H9 (cell line): ENCODE measurements at regions not wholly inside any gene's neighbourhood (a gene's known extent, or its start where the extent isn't known, plus 50 kb on each side); places are given as distances from the start of the nearest gene placed in this dataset.

Experiments used
- DNase-seq: peaks from one replicate; pipeline ENCODE4 v3.0.0-alpha.2; 2017
- H2AFZ ChIP-seq: one replicate; pipeline ENCODE4 v1.6.1; 2013; ENCODE audit warnings: mild to moderate bottlenecking, low read length, control low read depth, moderate library complexity
- H2AK5ac ChIP-seq: 2 replicates; pipeline ENCODE4 v1.6.1; 2013; ENCODE audit warnings: low read length, control low read depth, mixed read lengths; ENCODE audit not compliant: insufficient read length
- H2BK120ac ChIP-seq: one replicate; pipeline ENCODE4 v1.6.1; 2013; ENCODE audit warnings: low read depth, mild to moderate bottlenecking, low read length, control low read depth, inconsistent platforms; ENCODE audit not compliant: poor library complexity, severe bottlenecking
- H2BK12ac ChIP-seq: 2 replicates; pipeline ENCODE4 v1.6.1; 2013; ENCODE audit warnings: low read length, control low read depth, mixed read lengths, low read depth; ENCODE audit not compliant: insufficient read length
- H2BK15ac ChIP-seq: 2 replicates; pipeline ENCODE4 v1.6.1; 2013; ENCODE audit warnings: low read depth, low read length, control low read depth
- H2BK20ac ChIP-seq: one replicate; pipeline ENCODE4 v1.6.1; 2013; ENCODE audit warnings: low read depth, mild to moderate bottlenecking, low read length, control low read depth, inconsistent platforms; ENCODE audit not compliant: poor library complexity, severe bottlenecking
- H2BK5ac ChIP-seq: 2 replicates; pipeline ENCODE4 v1.6.1; 2013; ENCODE audit warnings: low read length, control low read depth, mixed read lengths; ENCODE audit not compliant: insufficient read length
- H3K14ac ChIP-seq: 2 replicates; pipeline ENCODE4 v1.6.1; 2013; ENCODE audit warnings: low read length, control low read depth; ENCODE audit not compliant: insufficient read depth
- H3K18ac ChIP-seq: 2 replicates; pipeline ENCODE4 v1.6.1; 2013; ENCODE audit warnings: low read depth, mild to moderate bottlenecking, mixed read lengths, low read length, control low read depth; ENCODE audit not compliant: insufficient read length
- H3K23ac ChIP-seq: 2 replicates; pipeline ENCODE4 v1.6.1; 2013; ENCODE audit warnings: low read length, control low read depth, mixed read lengths, low read depth; ENCODE audit not compliant: insufficient read length
- H3K23me2 ChIP-seq: 2 replicates; pipeline ENCODE4 v1.6.1; 2013; ENCODE audit warnings: low read depth, mild to moderate bottlenecking, mixed read lengths, low read length, control low read depth; ENCODE audit not compliant: insufficient read length, poor library complexity, severe bottlenecking
- H3K27ac ChIP-seq: 2 replicates; pipeline ENCODE4 v1.5.1; 2013; ENCODE audit warnings: low read length, control low read depth, mixed read lengths, low read depth; ENCODE audit not compliant: insufficient read length
- H3K27me3 ChIP-seq: 2 replicates; pipeline ENCODE4 v1.6.1; 2013; ENCODE audit warnings: low read length, control low read depth, inconsistent platforms; ENCODE audit not compliant: insufficient read depth
- H3K4ac ChIP-seq: 2 replicates; pipeline ENCODE4 v1.6.1; 2013; ENCODE audit warnings: low read depth, mild to moderate bottlenecking, control low read depth, inconsistent platforms, low read length, moderate library complexity
- H3K4me1 ChIP-seq: 2 replicates; pipeline ENCODE4 v1.6.1; 2013; ENCODE audit warnings: low read length, control low read depth, inconsistent platforms; ENCODE audit not compliant: insufficient read depth
- H3K4me2 ChIP-seq: 2 replicates; pipeline ENCODE4 v1.6.1; 2013; ENCODE audit warnings: low read length, control low read depth, mixed read lengths; ENCODE audit not compliant: insufficient read length, insufficient read depth
- H3K56ac ChIP-seq: 2 replicates; pipeline ENCODE4 v1.6.1; 2013; ENCODE audit warnings: low read depth, mild to moderate bottlenecking, mixed read lengths, low read length, control low read depth; ENCODE audit not compliant: insufficient read length
- H3K79me1 ChIP-seq: 2 replicates; pipeline ENCODE4 v1.6.1; 2013; ENCODE audit warnings: low read depth, mild to moderate bottlenecking, moderate library complexity, low read length, control low read depth, inconsistent platforms; ENCODE audit not compliant: insufficient read depth, poor library complexity, severe bottlenecking
- H3K79me2 ChIP-seq: 2 replicates; pipeline ENCODE4 v1.6.1; 2013; ENCODE audit warnings: low read length, control low read depth, inconsistent platforms; ENCODE audit not compliant: insufficient read depth
- H3K9ac ChIP-seq: 2 replicates; pipeline ENCODE4 v1.6.1; 2013; ENCODE audit warnings: low read length, control low read depth, mixed read lengths; ENCODE audit not compliant: insufficient read length; ENCODE audit errors: extremely low read depth
- H3K9me3 ChIP-seq: one replicate; pipeline ENCODE4 v1.6.1; 2013; ENCODE audit warnings: low read depth, low read length, inconsistent platforms; ENCODE audit not compliant: control insufficient read depth
- H3T11ph ChIP-seq: one replicate; pipeline ENCODE4 v1.6.1; 2013; ENCODE audit warnings: mild to moderate bottlenecking, low read length, control low read depth, inconsistent platforms
- H4K20me1 ChIP-seq: one replicate; pipeline ENCODE4 v1.6.1; 2013; ENCODE audit not compliant: control insufficient read depth, insufficient read length, insufficient read depth
- H4K5ac ChIP-seq: 2 replicates; pipeline ENCODE4 v1.6.1; 2013; ENCODE audit warnings: low read depth, mild to moderate bottlenecking, mixed read lengths, low read length, control low read depth; ENCODE audit not compliant: insufficient read length
- H4K8ac ChIP-seq: replicated peaks from 2 replicates; pipeline ENCODE4 v1.6.1; 2013; ENCODE audit warnings: low read length, control low read depth, mixed read lengths, low read depth; ENCODE audit not compliant: insufficient read length
- H4K91ac ChIP-seq: 2 replicates; pipeline ENCODE4 v1.6.1; 2013; ENCODE audit warnings: low read depth, mild to moderate bottlenecking, moderate library complexity, mixed read lengths, low read length, control low read depth; ENCODE audit not compliant: insufficient read length
- H3K27ac Mint-ChIP-seq, 3 experiments: 2 replicates in 2 of 3; 3 replicates in 1 of 3; pipeline ENCODE4 v1.8.0; 2020 to 2021; ENCODE audit warnings: mixed read lengths in 3 of 3, mild to moderate bottlenecking in 1 of 3, moderate library complexity in 1 of 3
- H3K27me3 Mint-ChIP-seq: 2 replicates; pipeline ENCODE4 v1.8.0; 2021; ENCODE audit warnings: low read depth, mild to moderate bottlenecking, moderate library complexity, mixed read lengths
- H3K36me3 Mint-ChIP-seq, 3 experiments: 2 replicates in 2 of 3; 3 replicates in 1 of 3; pipeline ENCODE4 v1.8.0; 2020 to 2021; ENCODE audit warnings: low read depth in 3 of 3, mixed read lengths in 3 of 3; ENCODE audit not compliant: insufficient read depth in 1 of 3
- H3K4me1 Mint-ChIP-seq, 2 experiments: 2 replicates each; pipeline ENCODE4 v1.8.0; 2020; ENCODE audit warnings: mixed read lengths in 2 of 2
- H3K4me3 Mint-ChIP-seq, 2 experiments: 2 replicates in 1 of 2; 3 replicates in 1 of 2; pipeline ENCODE4 v1.8.0; 2020 to 2021; ENCODE audit warnings: mild to moderate bottlenecking in 2 of 2, mixed read lengths in 2 of 2, moderate library complexity in 1 of 2
- H3K9me3 Mint-ChIP-seq, 2 experiments: 2 replicates in 1 of 2; 3 replicates in 1 of 2; pipeline ENCODE4 v1.8.0; 2020; ENCODE audit warnings: mild to moderate bottlenecking in 2 of 2, mixed read lengths in 2 of 2, moderate library complexity in 1 of 2
- CTCF ChIP-seq: fragments of 200-600 bp; sonication (generic); conservative IDR thresholded peaks from 3 replicates; pipeline ENCODE4 v1.8.0; 2021; ENCODE audit warnings: antibody characterized with exemption, mild to moderate bottlenecking
- WGBS: extraction: QIAGEN DNeasy Blood & Tissue Kit; methylation state at CpG from one replicate; pipeline ENCODE4 v1.1.7; 2013; ENCODE audit warnings: missing lambda C conversion rate, low lambda C conversion rate, mixed read lengths; ENCODE audit not compliant: insufficient read length; ENCODE audit errors: extremely low coverage; 5-methylcytosine and 5-hydroxymethylcytosine counted together

GRCh38 chr12:97203408-97203807 lies 259.2 kb upstream of the RMST start:
- Histone ChIP-seq H4K91ac (no peak overlapping the region), H3K79me2 (no peaks in the 10 kb centered on the region), H3K27me3 (no peaks in the 10 kb centered on the region), H2AFZ (no peak overlapping the region), H2BK5ac (no peak overlapping the region), H2BK15ac (no peak overlapping the region), H4K8ac (no peak overlapping the region), H3K4me2 (no peak overlapping the region), H3K9me3 (no peaks in the 10 kb centered on the region), H3K14ac (no peak overlapping the region), H2BK20ac (no peak overlapping the region), H3K23me2 (no peaks in the 10 kb centered on the region), H3T11ph (no peak overlapping the region), H2AK5ac (no peak overlapping the region), H3K56ac (no peak overlapping the region), H3K27ac (no peak overlapping the region), H3K9ac (no peak overlapping the region), H3K18ac (no peak overlapping the region), H2BK12ac (no peak overlapping the region), H3K4ac (no peak overlapping the region), H2BK120ac (no peak overlapping the region), H3K79me1 (no peaks in the 10 kb centered on the region), H4K20me1 (no peaks in the 10 kb centered on the region), H3K4me1 (no peaks in the 10 kb centered on the region), H3K23ac (no peak overlapping the region), H4K5ac (no peak overlapping the region)
- H3K36me3 Mint-ChIP-seq = peaks cover 0 to 25% (median 4%) of the 10 kb centered on the region in 3 experiments; a peak in 5 of 7 replicates
- no peaks in the 10 kb centered on the region; the same call in 1 of the 2 replicates for H3K27me3 Mint-ChIP-seq
- no peak overlapping the region for H3K27ac Mint-ChIP-seq
- TF ChIP-seq CTCF = no peak
- no CpG with 5 or more reads among the region's 3 CpGs for WGBS
- DNase-seq = no peak
- peaks cover 16 to 26% of the 10 kb centered on the region in 2 experiments; a peak in 4 of 5 replicates for H3K9me3 Mint-ChIP-seq
- H3K4me3 Mint-ChIP-seq = no peak overlapping the region
- peaks cover 6 to 8% of the 10 kb centered on the region in 2 experiments for H3K4me1 Mint-ChIP-seq
